T-helper 17 cell (primary cell): ENCODE measurements at regions not wholly inside any gene's neighbourhood (a gene's known extent, or its start where the extent isn't known, plus 50 kb on each side); places are given as distances from the start of the nearest gene placed in this dataset.
A peak's percentile ranks its signal among the peaks of the same experiment; 100 is the strongest.

ENCODE experiments used
- ATAC-seq: fragments of 150-1000 bp; cut with Tn5 transposase; 2 replicates; pipeline ENCODE4 v1.10.0; 2021; ENCODE audit warnings: mild to moderate bottlenecking, moderate library complexity
- DNase-seq, 3 donors: peaks; one replicate each; pipeline versions ENCODE4 v3.0.0 to v3.0.0-alpha.2; 2020 to 2021
- H3K9me3 ChIP-seq: one replicate; pipeline ENCODE4 v1.7.0; 2013; ENCODE audit warnings: low read length, mild to moderate bottlenecking; ENCODE audit not compliant: control insufficient read depth, poor library complexity, severe bottlenecking
- H3K27ac Mint-ChIP-seq: one replicate; pipeline ENCODE4 v1.8.0; 2022; ENCODE audit warnings: mild to moderate bottlenecking, moderate library complexity, mixed read lengths
- H3K27me3 Mint-ChIP-seq: one replicate; pipeline ENCODE4 v1.8.0; 2022; ENCODE audit warnings: mixed read lengths
- H3K36me3 Mint-ChIP-seq: one replicate; pipeline ENCODE4 v1.8.0; 2022; ENCODE audit warnings: low read depth, mixed read lengths
- H3K4me1 Mint-ChIP-seq: one replicate; pipeline ENCODE4 v1.8.0; 2022; ENCODE audit warnings: mild to moderate bottlenecking, mixed read lengths
- H3K4me3 Mint-ChIP-seq: one replicate; pipeline ENCODE4 v1.8.0; 2022; ENCODE audit warnings: mild to moderate bottlenecking, moderate library complexity, mixed read lengths

DNA sequence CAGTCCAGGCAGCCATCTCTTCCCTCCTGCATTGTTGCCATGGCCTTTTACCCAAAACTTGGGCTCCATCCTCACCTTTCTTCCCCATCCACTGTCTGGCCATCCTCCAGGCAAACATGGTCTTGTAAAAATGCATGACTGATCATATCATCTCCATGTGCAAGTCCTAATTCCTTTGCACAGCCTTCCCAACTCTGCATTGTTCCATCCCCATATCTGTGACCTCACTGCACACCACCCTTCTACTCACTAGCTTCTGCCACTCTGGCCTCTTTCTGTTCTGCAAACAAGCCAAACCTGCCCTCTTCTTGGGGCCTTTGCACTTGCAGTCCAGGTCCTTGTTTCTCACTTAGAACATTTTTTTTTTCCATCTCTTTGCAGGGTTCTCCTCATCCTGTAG, 230.1 kb upstream of the GJB5 start:
- H3K9me3 ChIP-seq, result no peaks in the 10 kb centered on the region
- Mint-ChIP-seq H3K27me3 (peaks cover 45% of the 10 kb centered on the region), H3K27ac (no peak overlapping the region), H3K36me3 (peaks cover 3% of the 10 kb centered on the region), H3K4me3 (no peak overlapping the region), H3K4me1 (peaks cover 3% of the 10 kb centered on the region)
- no peak for ATAC-seq
- no peak for DNase-seq

DNA sequence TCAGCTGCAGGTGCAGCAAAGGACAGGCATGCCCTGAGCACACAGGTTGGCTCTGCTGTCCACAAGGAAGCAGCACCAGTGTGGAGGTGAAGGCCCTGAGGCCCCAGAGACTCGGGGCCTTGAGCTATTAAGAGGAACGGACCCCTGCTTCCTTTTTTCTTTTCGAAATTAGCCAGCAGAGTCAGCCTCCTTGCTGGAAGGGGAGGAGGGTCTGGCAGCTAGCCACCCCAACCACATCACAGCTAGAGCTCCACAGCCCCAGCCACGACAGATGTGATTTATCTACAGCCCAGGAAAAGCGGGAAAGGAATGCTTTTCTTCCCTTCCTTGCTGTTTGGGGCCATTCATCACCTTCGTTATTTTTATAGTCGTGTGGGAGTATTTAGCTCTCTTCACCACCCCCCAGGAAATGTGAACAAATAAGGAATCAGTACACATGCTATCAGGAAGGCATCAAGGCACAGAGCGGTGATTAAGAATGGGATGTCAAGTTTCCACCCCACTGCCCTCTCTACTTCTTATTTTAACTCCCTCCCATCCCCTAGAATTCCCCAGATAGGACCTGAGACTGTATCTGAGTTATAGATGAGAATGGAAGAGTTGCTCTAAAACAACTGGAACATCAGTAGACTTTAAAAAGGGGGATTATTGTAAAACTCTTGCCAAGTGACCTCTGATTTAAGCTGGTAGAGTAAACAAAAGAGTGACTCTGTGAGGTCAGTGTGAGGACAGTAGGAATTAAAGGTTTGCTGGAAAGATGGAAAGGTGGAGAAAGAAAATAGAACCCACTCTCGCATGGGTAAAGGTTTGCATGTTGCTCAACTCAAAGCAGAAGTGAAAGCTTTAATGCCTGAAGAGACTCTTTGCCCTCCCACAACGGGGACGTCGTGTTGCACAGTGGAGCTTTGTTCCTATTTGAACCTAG, 224.7 kb upstream of the GJB5 start:
- no peak overlapping the region for H3K4me3 Mint-ChIP-seq
- H3K27ac Mint-ChIP-seq, result no peak overlapping the region
- peaks cover 55% of the 10 kb centered on the region for H3K27me3 Mint-ChIP-seq
- no peaks in the 10 kb centered on the region for H3K9me3 ChIP-seq
- ATAC-seq, result no peak
- DNase-seq, result no peak
- H3K4me1 Mint-ChIP-seq, result peaks cover 6% of the 10 kb centered on the region
- H3K36me3 Mint-ChIP-seq, result peaks cover 3% of the 10 kb centered on the region

DNA sequence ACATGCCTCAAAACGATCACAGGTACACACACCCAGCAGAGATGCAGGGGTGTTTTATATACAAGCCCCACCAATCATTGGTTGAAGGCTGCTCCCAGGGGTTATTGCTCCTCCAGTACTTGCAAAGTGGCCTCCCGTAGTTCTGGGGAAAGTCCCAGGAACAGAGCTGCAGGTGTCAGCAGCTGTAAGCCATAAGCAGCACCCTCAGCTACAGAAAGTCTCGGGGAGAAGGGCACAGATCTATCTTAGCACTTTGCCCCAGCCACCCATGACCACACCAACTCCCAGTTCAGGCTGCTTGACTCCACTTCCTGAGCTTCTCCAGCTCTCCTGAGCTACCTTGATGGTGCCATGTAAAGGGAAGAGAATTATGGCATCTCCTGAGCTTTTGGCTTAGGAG, 222.7 kb upstream of the GJB5 start:
- Mint-ChIP-seq H3K36me3 (peaks cover 3% of the 10 kb centered on the region), H3K27me3 (peaks cover 54% of the 10 kb centered on the region), H3K4me3 (no peak overlapping the region), H3K27ac (no peak overlapping the region), H3K4me1 (peaks cover 6% of the 10 kb centered on the region)
- DNase-seq (no peak), ATAC-seq (no peak)
- no peaks in the 10 kb centered on the region for H3K9me3 ChIP-seq

DNA sequence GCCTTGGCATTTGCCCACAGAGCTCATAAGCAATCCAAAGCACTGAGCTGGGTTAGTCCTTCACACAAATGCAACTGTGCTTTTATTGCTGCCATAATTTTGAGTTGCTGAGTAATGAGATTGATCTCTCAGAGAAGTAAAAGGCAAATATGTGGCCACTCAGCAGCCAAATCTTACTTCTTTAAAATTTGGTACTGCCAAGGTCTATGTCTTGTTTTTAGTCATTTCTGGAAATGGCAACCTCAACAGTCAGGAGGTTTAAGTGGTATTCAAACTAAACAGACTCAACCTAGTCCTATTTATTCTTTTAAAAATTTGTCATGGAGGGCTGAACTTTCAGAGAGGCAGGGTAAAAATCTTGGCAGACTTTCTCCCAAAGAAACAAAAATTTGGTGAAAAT, 216.4 kb upstream of the GJB5 start:
- Mint-ChIP-seq H3K4me1 (no peaks in the 10 kb centered on the region), H3K4me3 (no peak overlapping the region), H3K36me3 (no peaks in the 10 kb centered on the region), H3K27ac (no peak overlapping the region), H3K27me3 (peaks cover 43% of the 10 kb centered on the region)
- ATAC-seq (no peak), DNase-seq (no peak)
- no peaks in the 10 kb centered on the region for H3K9me3 ChIP-seq

DNA sequence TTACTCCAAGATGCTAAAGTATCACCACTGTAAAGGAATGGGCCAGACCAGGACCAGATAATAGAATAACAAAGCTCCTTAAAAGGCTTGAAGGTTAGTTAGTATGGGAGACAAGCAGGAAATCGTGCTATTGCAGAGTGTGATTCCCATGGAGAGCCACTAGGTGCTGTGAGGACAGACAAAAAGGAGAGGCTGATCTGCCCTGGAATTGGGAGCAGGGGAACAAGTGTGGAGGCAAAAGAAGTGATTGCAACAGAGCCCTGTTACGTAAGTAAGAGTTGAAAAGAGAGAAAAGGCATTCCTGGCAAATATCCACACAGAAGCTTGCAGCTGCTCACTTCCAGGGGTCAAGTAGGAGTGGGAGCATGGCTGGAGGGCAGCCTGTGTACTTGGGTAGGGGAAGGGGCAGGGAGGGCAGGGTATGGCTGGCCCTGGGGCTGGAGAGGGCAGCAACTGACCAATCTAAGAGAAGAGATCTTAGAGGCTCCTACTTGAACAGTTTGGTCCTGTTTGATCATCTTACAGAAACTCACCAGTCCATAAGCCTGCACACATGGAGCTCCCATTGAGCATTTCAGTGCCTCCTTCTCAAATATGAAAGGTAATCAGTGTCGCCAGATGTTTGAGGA, 207.7 kb upstream of the GJB5 start:
- Mint-ChIP-seq H3K4me1 (no peaks in the 10 kb centered on the region), H3K27ac (no peak overlapping the region)
- no peak for DNase-seq

DNA sequence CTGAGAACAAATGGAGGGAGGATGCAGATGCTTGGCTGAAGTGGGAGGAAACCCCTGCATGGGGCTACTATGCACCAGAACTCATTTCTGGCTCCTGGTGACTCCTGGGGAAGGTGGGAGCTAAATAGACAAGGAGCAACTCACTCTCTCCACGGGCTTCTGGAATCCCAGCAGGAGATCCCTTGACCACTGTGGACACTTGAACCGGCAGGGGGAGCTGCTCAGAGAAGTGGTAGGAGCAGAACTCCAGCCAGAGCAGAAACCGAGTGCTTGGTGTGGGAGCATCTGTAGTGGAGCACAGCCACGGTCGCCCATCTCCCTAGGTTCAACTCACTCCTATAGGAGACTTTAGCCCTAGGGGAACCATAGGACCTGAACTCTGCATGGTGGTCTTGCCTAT, 205.6 kb upstream of the GJB5 start:
- H3K4me1 Mint-ChIP-seq, result no peaks in the 10 kb centered on the region

More for the DNA sequence above, 207.7 kb upstream of the GJB5 start:
- H3K4me3 Mint-ChIP-seq, result no peak overlapping the region
- no peaks in the 10 kb centered on the region for H3K36me3 Mint-ChIP-seq
- H3K9me3 ChIP-seq, result no peaks in the 10 kb centered on the region
- peaks cover 24% of the 10 kb centered on the region for H3K27me3 Mint-ChIP-seq
- ATAC-seq, result no peak

DNA sequence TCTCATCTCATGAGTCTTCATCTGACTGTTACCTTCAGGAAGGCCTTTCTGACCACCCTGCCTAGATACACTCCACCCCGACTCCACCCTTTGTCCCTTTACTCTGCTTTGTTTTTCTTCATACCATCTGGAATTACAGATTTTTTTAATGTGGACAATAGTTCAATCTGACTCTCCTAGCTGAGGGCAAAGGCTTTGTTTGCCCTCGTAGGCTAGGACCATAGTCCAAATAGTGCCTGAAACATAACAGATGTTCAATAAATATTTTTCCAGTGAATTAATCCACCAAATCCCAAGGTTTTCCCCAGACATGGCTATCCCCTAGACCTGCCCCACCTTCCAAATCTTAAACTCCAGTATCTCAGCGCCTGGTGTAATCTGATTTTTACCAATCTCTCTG, 176.5 kb upstream of the GJB5 start:
- ATAC-seq (no peak), DNase-seq (no peak)
- H3K9me3 ChIP-seq, result no peaks in the 10 kb centered on the region
- peaks cover 14% of the 10 kb centered on the region for H3K27me3 Mint-ChIP-seq
- no peak overlapping the region for H3K27ac Mint-ChIP-seq
- no peak overlapping the region for H3K4me3 Mint-ChIP-seq
- no peaks in the 10 kb centered on the region for H3K4me1 Mint-ChIP-seq
- H3K36me3 Mint-ChIP-seq, result no peaks in the 10 kb centered on the region

More for the DNA sequence above, 205.6 kb upstream of the GJB5 start:
- Mint-ChIP-seq H3K36me3 (no peaks in the 10 kb centered on the region), H3K27ac (no peak overlapping the region), H3K27me3 (peaks cover 16% of the 10 kb centered on the region), H3K4me3 (no peak overlapping the region)
- DNase-seq (no peak), ATAC-seq (no peak)
- no peaks in the 10 kb centered on the region for H3K9me3 ChIP-seq

DNA sequence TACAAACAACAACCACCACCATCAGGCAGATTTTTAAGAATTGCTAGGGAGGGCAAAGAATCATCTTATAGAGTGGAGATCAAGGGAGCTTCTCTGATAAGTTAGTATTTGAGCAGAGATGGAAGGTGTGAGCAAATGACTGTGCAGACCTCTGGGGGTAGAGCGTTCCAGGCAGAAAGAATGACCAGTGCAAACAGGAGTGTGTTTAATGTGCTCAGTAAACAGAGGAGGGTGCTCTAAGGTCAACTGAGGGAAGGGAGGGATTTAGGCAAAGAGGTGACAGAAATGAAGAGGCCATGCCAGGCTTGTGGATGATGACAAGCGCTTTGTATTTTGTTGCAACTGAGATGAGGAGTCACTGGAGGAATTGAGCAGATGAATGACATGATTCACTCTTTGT, 172.5 kb upstream of the GJB5 start:
- Mint-ChIP-seq H3K27me3 (peaks cover 32% of the 10 kb centered on the region), H3K4me1 (no peaks in the 10 kb centered on the region), H3K4me3 (no peak overlapping the region), H3K27ac (no peak overlapping the region), H3K36me3 (peaks cover under 1% of the 10 kb centered on the region)
- no peaks in the 10 kb centered on the region for H3K9me3 ChIP-seq
- no peak for DNase-seq
- ATAC-seq, result no peak

DNA sequence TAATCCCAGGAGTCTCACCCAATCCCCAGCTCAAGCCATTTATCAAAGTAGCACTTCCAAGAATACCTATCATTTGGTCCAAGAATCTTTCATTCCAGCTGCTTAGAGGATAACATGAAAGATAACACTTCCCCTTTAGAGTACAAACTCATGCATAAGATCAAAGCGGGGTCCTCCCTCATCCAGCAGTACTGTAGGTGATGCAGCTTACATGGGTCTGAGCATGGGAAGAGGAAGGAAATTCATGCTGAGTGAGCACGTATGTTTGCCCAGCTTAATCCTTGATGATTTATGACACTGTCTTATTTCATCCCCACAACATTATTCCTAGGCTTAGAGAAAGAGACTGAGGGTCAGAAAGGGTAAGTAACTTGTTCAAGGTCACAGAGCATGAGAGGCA, 167.1 kb upstream of the GJB5 start:
- H3K27me3 Mint-ChIP-seq, result peaks cover 61% of the 10 kb centered on the region
- H3K36me3 Mint-ChIP-seq, result peaks cover 2% of the 10 kb centered on the region
- no peak overlapping the region for H3K27ac Mint-ChIP-seq
- H3K4me3 Mint-ChIP-seq, result no peak overlapping the region
- DNase-seq (no peak), ATAC-seq (no peak)
- no peaks in the 10 kb centered on the region for H3K9me3 ChIP-seq
- no peaks in the 10 kb centered on the region for H3K4me1 Mint-ChIP-seq

DNA sequence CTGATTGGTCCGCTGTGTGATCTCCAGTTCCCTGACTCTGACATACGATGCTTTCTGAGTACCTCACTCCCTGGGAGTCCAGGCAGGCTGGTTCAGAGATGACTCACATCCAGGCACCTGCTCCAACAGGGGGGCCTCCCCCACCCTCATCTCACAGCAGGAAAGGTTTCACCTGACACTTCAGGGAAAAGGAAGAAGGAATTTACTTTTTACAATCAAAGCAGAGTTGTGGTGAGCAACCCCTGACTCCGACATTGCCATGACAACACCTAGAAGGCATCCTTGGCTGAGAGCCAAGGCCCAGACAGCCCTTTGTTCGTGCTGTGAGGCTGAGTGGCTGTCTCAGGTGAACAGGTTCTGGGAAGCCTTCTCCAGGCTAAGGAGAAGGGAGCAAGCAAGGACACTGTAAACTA, 164.6 kb upstream of the GJB5 start:
- no peaks in the 10 kb centered on the region for H3K4me1 Mint-ChIP-seq
- peaks cover 62% of the 10 kb centered on the region for H3K27me3 Mint-ChIP-seq
- no peak overlapping the region for H3K27ac Mint-ChIP-seq

DNA sequence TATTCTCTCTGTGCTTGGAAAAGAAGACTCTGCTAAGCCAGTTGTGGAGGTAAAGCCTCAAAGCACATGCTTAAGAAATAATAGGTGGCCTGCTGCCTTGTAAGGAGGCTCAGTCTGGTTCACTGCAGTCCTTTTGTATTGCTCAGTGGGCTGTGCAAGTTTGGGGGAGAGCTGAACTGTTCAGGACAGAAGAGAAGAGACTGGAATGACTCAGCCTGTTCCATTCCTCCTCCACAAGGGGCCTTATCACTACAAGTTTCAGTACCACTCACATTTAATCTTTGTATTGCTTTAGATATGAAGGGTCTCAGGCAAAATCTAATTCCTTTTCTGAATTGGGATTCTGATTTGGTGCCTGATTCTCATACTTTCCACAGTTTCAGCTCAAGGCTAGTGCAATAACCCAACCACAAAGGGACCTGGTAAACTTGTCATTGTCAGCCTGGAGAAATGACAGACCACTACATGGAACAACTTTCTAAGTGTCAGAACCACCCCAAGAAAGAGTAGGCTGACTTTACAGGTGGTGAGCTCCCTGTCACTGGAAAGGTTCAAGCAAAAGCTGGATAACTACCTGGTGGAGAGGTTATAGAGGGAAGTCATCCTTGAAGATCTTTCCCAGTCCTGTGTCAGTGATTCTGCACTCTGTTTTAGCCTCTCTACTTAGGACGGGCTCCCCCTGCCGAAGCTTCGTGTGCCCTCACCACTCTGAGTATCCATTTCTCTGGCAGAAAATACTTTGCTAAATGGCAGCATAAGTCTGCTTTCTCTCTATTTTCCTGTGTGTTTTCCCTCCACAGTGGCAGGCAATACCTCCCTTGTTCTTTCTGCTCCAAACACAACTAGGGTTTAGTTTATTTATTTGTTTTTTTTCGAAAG, 162.9 kb upstream of the GJB5 start:
- H3K4me3 Mint-ChIP-seq, result no peak overlapping the region
- no peak overlapping the region for H3K27ac Mint-ChIP-seq

More for the DNA sequence above, 164.6 kb upstream of the GJB5 start:
- Mint-ChIP-seq H3K36me3 (peaks cover 2% of the 10 kb centered on the region), H3K4me3 (no peak overlapping the region)
- H3K9me3 ChIP-seq, result no peaks in the 10 kb centered on the region
- ATAC-seq (no peak), DNase-seq (no peak)

DNA sequence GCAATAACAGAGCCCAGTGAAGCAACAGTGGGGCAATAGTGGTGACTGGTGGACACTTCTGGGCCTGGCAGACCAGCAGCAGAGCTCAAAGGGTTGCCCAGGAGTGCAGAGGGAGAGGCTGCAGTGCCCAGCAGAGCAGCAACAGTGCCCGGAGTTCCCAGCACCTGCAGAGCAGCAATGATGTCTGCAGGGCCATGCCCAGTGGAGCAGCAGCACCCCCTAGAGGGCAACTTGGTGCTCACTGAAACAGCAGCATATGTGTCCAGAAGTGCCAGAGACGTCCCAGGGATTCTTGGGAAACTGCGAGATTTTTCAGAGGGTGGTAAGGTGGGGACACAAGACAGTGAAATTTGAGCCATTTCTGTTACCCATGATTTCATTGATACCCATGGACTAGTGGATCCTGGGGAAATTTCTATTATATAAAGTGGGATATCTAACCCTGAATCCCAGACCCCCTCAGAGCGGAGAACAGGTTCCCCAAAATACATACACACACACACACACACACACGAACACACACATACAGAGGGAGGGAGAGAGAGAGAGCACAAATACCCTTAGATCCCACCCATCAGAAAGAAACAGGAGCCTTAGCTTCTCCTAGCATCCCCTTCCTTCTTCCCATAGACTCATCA, 156.9 kb upstream of the GJB5 start:
- H3K27me3 Mint-ChIP-seq, result peaks cover 72% of the 10 kb centered on the region
- DNase-seq (peak in 1 of 3 donors; percentile 27), ATAC-seq (no peak)
- no peaks in the 10 kb centered on the region for H3K36me3 Mint-ChIP-seq
- no peak overlapping the region for H3K4me3 Mint-ChIP-seq
- H3K27ac Mint-ChIP-seq, result no peak overlapping the region
- H3K9me3 ChIP-seq, result no peaks in the 10 kb centered on the region
- H3K4me1 Mint-ChIP-seq, result peaks cover 2% of the 10 kb centered on the region

More for the DNA sequence above, 162.9 kb upstream of the GJB5 start:
- H3K9me3 ChIP-seq, result no peaks in the 10 kb centered on the region
- no peaks in the 10 kb centered on the region for H3K4me1 Mint-ChIP-seq
- peaks cover 2% of the 10 kb centered on the region for H3K36me3 Mint-ChIP-seq
- DNase-seq (no peak), ATAC-seq (no peak)
- H3K27me3 Mint-ChIP-seq, result peaks cover 63% of the 10 kb centered on the region

DNA sequence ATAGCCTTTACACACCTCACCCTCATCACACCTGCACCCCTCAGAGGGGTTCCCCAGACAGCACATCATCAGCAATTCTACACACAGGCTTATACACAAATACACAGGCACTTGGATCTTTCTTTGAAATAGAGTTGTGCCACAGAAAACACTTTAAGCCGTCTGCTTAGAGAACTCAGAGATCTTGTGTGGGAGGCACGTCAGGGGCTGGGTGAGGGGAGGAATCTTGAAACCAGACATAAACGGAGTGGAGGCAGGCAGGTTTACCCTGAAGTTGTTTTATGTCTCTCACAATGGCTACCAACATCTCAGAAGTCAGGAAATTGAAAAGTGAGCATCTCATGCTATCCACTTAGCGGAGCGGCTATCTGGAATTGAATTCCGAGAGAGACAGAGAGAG, 151.9 kb upstream of the GJB5 start:
- Mint-ChIP-seq H3K27me3 (peaks cover 76% of the 10 kb centered on the region), H3K4me3 (no peak overlapping the region), H3K4me1 (peaks cover 2% of the 10 kb centered on the region), H3K27ac (no peak overlapping the region), H3K36me3 (no peaks in the 10 kb centered on the region)
- H3K9me3 ChIP-seq, result no peaks in the 10 kb centered on the region
- ATAC-seq, result no peak
- DNase-seq, result no peak
